D721Med (cell line): ENCODE measurements at regions not wholly inside any gene's neighbourhood (a gene's known extent, or its start where the extent isn't known, plus 50 kb on each side); places are given as distances from the start of the nearest gene placed in this dataset.

ENCODE experiments used
- DNase-seq: peaks from one replicate; pipeline ENCODE4 v3.0.0; 2011; ENCODE audit warnings: low spot score; ENCODE audit not compliant: insufficient read length
- FAIRE-seq: peaks from 2 replicates; lab custom pipeline; 2011; peaks lifted over from hg19 to GRCh38; lab: Jason Lieb, UNC
- TF ChIP-seq, protein P1 (sequence below): IDR thresholded peaks from 2 replicates; pipeline ENCODE4 v1.5.1; 2012; ENCODE audit warnings: mild to moderate bottlenecking, control low read depth; ENCODE audit not compliant: insufficient read depth; ENCODE audit errors: missing control alignments

DNA sequence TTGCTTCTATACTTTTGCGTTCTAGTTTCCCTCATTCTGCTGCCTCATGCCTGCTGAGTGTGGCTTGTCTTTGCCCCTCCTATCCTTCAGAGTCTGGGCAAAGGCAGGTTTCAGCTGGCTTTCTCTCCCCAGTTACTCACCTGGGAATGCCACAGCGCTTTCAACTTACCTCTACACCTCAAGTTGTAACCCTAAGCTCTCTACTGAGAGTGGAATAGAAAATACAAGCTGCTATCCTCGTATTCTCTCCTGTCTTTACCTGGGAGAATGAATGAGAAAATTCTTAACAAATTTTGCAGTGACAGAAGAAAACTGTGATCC, 316.3 kb upstream of the KLF12 start:
- FAIRE-seq (no peak), DNase-seq (no peak)
- TF ChIP-seq, protein P1, sequence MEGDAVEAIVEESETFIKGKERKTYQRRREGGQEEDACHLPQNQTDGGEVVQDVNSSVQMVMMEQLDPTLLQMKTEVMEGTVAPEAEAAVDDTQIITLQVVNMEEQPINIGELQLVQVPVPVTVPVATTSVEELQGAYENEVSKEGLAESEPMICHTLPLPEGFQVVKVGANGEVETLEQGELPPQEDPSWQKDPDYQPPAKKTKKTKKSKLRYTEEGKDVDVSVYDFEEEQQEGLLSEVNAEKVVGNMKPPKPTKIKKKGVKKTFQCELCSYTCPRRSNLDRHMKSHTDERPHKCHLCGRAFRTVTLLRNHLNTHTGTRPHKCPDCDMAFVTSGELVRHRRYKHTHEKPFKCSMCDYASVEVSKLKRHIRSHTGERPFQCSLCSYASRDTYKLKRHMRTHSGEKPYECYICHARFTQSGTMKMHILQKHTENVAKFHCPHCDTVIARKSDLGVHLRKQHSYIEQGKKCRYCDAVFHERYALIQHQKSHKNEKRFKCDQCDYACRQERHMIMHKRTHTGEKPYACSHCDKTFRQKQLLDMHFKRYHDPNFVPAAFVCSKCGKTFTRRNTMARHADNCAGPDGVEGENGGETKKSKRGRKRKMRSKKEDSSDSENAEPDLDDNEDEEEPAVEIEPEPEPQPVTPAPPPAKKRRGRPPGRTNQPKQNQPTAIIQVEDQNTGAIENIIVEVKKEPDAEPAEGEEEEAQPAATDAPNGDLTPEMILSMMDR: no peak

GRCh38 chr13:74449811-74450524, 315.8 kb upstream of the KLF12 start:
- DNase-seq (no peak), FAIRE-seq (no peak)
- TF ChIP-seq, protein P1: no peak

- FAIRE-seq (no peak), DNase-seq (no peak)
- TF ChIP-seq, protein P1: no peak
Measured at GRCh38 chr13:74444864-74445479, 310.8 kb upstream of the KLF12 start.

DNA sequence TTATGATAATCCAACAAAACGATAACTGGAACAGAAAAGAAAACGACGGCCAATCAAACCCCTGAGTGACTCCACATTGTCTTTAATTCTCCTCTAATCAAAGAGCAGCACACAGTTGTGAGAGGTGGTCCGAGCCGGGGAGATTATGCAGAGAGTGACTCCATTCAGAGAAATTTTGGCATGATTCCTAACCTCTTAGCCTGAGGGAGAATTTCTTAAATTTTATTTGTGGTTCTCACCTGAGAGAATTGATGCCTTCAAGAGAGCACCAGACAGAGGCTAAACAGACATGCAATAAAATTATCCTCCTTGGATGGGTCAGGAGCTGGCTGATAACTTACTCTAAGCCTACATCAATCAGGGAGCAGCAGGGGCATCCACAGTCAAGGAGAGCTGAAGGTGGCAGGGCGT, 310.0 kb upstream of the KLF12 start:
- no peak for DNase-seq

GRCh38 chr13:74443631-74444030, 309.4 kb upstream of the KLF12 start:
- TF ChIP-seq, protein P1: no peak
- no peak for FAIRE-seq
- no peak for DNase-seq

More for the DNA sequence above, 310.0 kb upstream of the KLF12 start:
- FAIRE-seq: no peak
- TF ChIP-seq, protein P1: no peak

- DNase-seq: no peak
- TF ChIP-seq, protein P1: no peak
- no peak for FAIRE-seq
Measured at GRCh38 chr13:74442751-74443150, 308.5 kb upstream of the KLF12 start.

GRCh38 chr13:74438901-74439300, 304.7 kb upstream of the KLF12 start:
- TF ChIP-seq, protein P1: no peak
- FAIRE-seq: no peak

More at GRCh38 chr13:74438901-74439300, 304.7 kb upstream of the KLF12 start:
- DNase-seq: no peak
